ENCODE measurements at regions not wholly inside any gene's neighbourhood (a gene's known extent, or its start where the extent isn't known, plus 50 kb on each side); places are given as distances from the start of the nearest gene placed in this dataset.

DNA sequence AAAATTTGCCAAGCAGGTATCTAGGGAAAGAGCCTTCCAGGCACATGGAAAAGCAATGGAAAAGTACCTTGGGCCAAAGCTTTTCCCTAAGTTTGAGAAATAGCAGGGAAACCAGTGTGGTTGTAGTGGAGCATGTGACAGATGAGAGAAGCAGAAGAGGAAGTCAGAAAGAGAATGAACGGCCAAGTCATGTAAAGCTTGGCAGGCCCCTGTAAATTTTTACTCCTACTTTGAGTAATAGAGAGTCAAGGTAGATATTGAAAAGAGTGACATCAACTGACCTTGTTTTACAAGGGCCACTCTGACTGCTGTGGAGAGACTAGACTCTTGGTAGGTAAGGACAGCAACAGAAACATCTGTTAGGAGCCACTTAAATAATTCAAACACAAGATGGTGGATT lies 180.9 kb upstream of the PRMT6 start:
- TF ChIP-seq FOXA2 (IDR thresholded peaks at IDR 0.05) (no peak), TAF1 (conservative IDR thresholded peaks at IDR 0.05) (no peak), GABPA (IDR thresholded peaks at IDR 0.05 in 1 of 2, conservative IDR thresholded peaks at IDR 0.05 in 1 of 2) (no peak), FOXA1 (IDR thresholded peaks at IDR 0.05) (no peak), RXRA (IDR thresholded peaks at IDR 0.05) (no peak), RAD21 (IDR thresholded peaks at IDR 0.05) (no peak), HNF4G (IDR thresholded peaks at IDR 0.05) (no peak), NR2F2 (IDR thresholded peaks at IDR 0.05) (no peak), YY1 (IDR thresholded peaks at IDR 0.05) (no peak), SP1 (IDR thresholded peaks at IDR 0.05) (no peak), MAX (IDR thresholded peaks at IDR 0.05) (no peak)
- TF ChIP-seq, protein P1, sequence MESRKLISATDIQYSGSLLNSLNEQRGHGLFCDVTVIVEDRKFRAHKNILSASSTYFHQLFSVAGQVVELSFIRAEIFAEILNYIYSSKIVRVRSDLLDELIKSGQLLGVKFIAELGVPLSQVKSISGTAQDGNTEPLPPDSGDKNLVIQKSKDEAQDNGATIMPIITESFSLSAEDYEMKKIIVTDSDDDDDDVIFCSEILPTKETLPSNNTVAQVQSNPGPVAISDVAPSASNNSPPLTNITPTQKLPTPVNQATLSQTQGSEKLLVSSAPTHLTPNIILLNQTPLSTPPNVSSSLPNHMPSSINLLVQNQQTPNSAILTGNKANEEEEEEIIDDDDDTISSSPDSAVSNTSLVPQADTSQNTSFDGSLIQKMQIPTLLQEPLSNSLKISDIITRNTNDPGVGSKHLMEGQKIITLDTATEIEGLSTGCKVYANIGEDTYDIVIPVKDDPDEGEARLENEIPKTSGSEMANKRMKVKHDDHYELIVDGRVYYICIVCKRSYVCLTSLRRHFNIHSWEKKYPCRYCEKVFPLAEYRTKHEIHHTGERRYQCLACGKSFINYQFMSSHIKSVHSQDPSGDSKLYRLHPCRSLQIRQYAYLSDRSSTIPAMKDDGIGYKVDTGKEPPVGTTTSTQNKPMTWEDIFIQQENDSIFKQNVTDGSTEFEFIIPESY (IDR thresholded peaks at IDR 0.05), result no peak
- TF ChIP-seq, protein P2, sequence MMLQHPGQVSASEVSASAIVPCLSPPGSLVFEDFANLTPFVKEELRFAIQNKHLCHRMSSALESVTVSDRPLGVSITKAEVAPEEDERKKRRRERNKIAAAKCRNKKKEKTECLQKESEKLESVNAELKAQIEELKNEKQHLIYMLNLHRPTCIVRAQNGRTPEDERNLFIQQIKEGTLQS (IDR thresholded peaks at IDR 0.05), result no peak
- Histone ChIP-seq H3K9ac (ENCODE audit: low read depth in 1 of 2, low read length in 2 of 2) (no peak overlapping the region), H3K4me1 (ENCODE audit: control insufficient read depth in 4 of 4, insufficient read depth in 4 of 4, low read length in 3 of 4) (no peaks in the 10 kb centered on the region), H3K27me3 (ENCODE audit: control insufficient read depth in 4 of 4, insufficient read depth in 4 of 4, low read length in 3 of 4) (no peaks in the 10 kb centered on the region), H3K36me3 (ENCODE audit: control insufficient read depth in 4 of 4, insufficient read depth in 3 of 4, low read depth in 1 of 4, low read length in 3 of 4) (no peaks in the 10 kb centered on the region), H3K9me3 (ENCODE audit: control insufficient read depth in 4 of 4, low read length in 3 of 4) (no peaks in the 10 kb centered on the region), H3K27ac (ENCODE audit: low read depth in 1 of 2, low read length in 2 of 2) (no peak overlapping the region), H3K4me3 (ENCODE audit: low read depth in 1 of 3, low read length in 3 of 3) (no peak overlapping the region)
- DNase-seq (ENCODE audit: low spot score), result no peak
- 47% methylated on average over 1 of the region's 1 CpG for WGBS

- TF ChIP-seq EGR1 (IDR thresholded peaks at IDR 0.05; ENCODE audit: low read depth in 2 of 2), result no peak
- no peak for TF ChIP-seq RXRA (IDR thresholded peaks at IDR 0.05)
- no peak for TF ChIP-seq SP1 (IDR thresholded peaks at IDR 0.05)
- no peak for TF ChIP-seq TAF1 (conservative IDR thresholded peaks at IDR 0.05)
- TF ChIP-seq HNF4A (conservative IDR thresholded peaks at IDR 0.05), result no peak
These were observed 180.1 kb upstream of the PRMT6 start for GRCh38 chr1:106876384-106876783.

DNA sequence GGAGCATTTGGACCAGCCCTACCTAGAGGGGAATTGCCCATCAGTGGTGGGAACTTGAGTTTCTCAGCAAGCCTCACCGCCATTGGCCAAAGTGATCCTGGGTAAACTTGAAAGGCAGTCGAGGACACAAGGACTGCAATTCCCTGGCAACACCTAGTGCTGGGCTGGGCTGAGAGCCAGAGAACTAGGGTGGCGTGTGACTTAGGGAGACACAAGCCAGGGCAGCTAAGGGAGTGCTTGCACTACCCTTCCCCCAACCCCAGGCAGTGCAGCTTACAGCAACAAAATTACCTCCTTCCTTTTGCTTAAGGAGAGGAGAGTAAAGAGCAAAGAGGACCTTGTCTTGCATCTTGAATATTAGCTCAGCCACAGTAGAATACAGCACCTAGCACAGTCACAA lies 176.9 kb upstream of the PRMT6 start:
- DNase-seq (ENCODE audit: low spot score), result no peak
- Histone ChIP-seq H3K36me3 (ENCODE audit: control insufficient read depth in 4 of 4, insufficient read depth in 3 of 4, low read depth in 1 of 4, low read length in 3 of 4) (no peaks in the 10 kb centered on the region), H3K27me3 (ENCODE audit: control insufficient read depth in 4 of 4, insufficient read depth in 4 of 4, low read length in 3 of 4) (no peaks in the 10 kb centered on the region), H3K4me1 (ENCODE audit: control insufficient read depth in 4 of 4, insufficient read depth in 4 of 4, low read length in 3 of 4) (no peaks in the 10 kb centered on the region), H3K9me3 (ENCODE audit: control insufficient read depth in 4 of 4, low read length in 3 of 4) (no peaks in the 10 kb centered on the region), H3K4me3 (ENCODE audit: low read depth in 1 of 3, low read length in 3 of 3) (no peak overlapping the region), H3K27ac (ENCODE audit: low read depth in 1 of 2, low read length in 2 of 2) (no peak overlapping the region), H3K9ac (ENCODE audit: low read depth in 1 of 2, low read length in 2 of 2) (no peak overlapping the region)
- 45% methylated on average over 3 of the region's 3 CpGs for WGBS
- TF ChIP-seq JUND (IDR thresholded peaks at IDR 0.05) (no peak), HNF4G (IDR thresholded peaks at IDR 0.05) (no peak), YY1 (IDR thresholded peaks at IDR 0.05) (no peak), EGR1 (IDR thresholded peaks at IDR 0.05; ENCODE audit: low read depth in 2 of 2) (no peak), RXRA (IDR thresholded peaks at IDR 0.05) (no peak), HNF4A (conservative IDR thresholded peaks at IDR 0.05) (no peak), RAD21 (IDR thresholded peaks at IDR 0.05) (no peak), FOXA1 (IDR thresholded peaks at IDR 0.05) (no peak), REST (IDR thresholded peaks at IDR 0.05) (no peak), SP1 (IDR thresholded peaks at IDR 0.05) (no peak), NR2F2 (IDR thresholded peaks at IDR 0.05) (no peak), TAF1 (conservative IDR thresholded peaks at IDR 0.05) (no peak), FOXA2 (IDR thresholded peaks at IDR 0.05) (no peak)
- TF ChIP-seq, protein P3, sequence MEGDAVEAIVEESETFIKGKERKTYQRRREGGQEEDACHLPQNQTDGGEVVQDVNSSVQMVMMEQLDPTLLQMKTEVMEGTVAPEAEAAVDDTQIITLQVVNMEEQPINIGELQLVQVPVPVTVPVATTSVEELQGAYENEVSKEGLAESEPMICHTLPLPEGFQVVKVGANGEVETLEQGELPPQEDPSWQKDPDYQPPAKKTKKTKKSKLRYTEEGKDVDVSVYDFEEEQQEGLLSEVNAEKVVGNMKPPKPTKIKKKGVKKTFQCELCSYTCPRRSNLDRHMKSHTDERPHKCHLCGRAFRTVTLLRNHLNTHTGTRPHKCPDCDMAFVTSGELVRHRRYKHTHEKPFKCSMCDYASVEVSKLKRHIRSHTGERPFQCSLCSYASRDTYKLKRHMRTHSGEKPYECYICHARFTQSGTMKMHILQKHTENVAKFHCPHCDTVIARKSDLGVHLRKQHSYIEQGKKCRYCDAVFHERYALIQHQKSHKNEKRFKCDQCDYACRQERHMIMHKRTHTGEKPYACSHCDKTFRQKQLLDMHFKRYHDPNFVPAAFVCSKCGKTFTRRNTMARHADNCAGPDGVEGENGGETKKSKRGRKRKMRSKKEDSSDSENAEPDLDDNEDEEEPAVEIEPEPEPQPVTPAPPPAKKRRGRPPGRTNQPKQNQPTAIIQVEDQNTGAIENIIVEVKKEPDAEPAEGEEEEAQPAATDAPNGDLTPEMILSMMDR (IDR thresholded peaks at IDR 0.05; ENCODE audit: low read depth, low read length, missing input control), result no peak
- TF ChIP-seq, protein P1 (IDR thresholded peaks at IDR 0.05), result no peak

More at GRCh38 chr1:106876384-106876783, 180.1 kb upstream of the PRMT6 start:
- H3K9ac ChIP-seq (ENCODE audit: low read depth in 1 of 2, low read length in 2 of 2), result no peak overlapping the region
- DNase-seq (ENCODE audit: low spot score), result no peak
- no peaks in the 10 kb centered on the region for H3K9me3 ChIP-seq (ENCODE audit: control insufficient read depth in 4 of 4, low read length in 3 of 4)
- no peak overlapping the region for H3K4me3 ChIP-seq (ENCODE audit: low read depth in 1 of 3, low read length in 3 of 3)
- no peak overlapping the region for H3K27ac ChIP-seq (ENCODE audit: low read depth in 1 of 2, low read length in 2 of 2)
- no peaks in the 10 kb centered on the region for H3K36me3 ChIP-seq (ENCODE audit: control insufficient read depth in 4 of 4, insufficient read depth in 3 of 4, low read depth in 1 of 4, low read length in 3 of 4)
- no peaks in the 10 kb centered on the region for H3K27me3 ChIP-seq (ENCODE audit: control insufficient read depth in 4 of 4, insufficient read depth in 4 of 4, low read length in 3 of 4)
- H3K4me1 ChIP-seq (ENCODE audit: control insufficient read depth in 4 of 4, insufficient read depth in 4 of 4, low read length in 3 of 4), result no peaks in the 10 kb centered on the region
- WGBS, result 63% methylated on average over 3 of the region's 3 CpGs

Data from liver (tissue), 8 donors.